H54 (cell line): ENCODE measurements at regions not wholly inside any gene's neighbourhood (a gene's known extent, or its start where the extent isn't known, plus 50 kb on each side); places are given as distances from the start of the nearest gene placed in this dataset.
"Not testable (repeated sequence)": the region's sequence is repeated elsewhere in the genome, so short reads cannot be mapped to it uniquely, and the experiment has no call there.

Experiments
- DNase-seq: peaks from one replicate; pipeline ENCODE4 v3.0.0; 2011; ENCODE audit warnings: low spot score, mixed read lengths; ENCODE audit not compliant: insufficient read length
- FAIRE-seq: peaks from 3 replicates; lab custom pipeline; 2011; peaks lifted over from hg19 to GRCh38; lab: Jason Lieb, UNC
- POLR2A ChIP-seq: IDR thresholded peaks from 2 replicates; pipeline ENCODE4 v1.6.1; 2011; ENCODE audit warnings: low read depth, mild to moderate bottlenecking, low read length

DNA sequence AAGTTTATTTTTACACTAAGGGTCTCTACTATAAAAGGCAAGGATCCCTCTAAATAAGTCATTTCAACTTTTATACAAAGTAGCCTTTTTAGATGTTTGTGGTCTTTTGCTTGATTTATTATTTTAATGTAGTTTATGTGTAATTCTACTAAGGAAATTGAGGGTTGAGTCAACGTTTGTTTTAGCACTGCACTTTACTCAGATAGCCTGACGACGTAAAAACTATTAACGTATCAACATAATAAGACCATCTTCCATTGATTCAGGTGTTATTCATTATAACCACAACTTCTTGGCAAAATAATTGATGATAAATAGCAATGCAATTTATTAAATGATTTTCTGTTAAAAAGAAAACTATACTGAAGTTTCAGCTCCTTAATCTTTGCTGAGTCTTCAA, 1103.6 kb upstream of the ACVR2A start:
- no peak for TF ChIP-seq POLR2A
- no peak for FAIRE-seq
- no peak for DNase-seq

DNA sequence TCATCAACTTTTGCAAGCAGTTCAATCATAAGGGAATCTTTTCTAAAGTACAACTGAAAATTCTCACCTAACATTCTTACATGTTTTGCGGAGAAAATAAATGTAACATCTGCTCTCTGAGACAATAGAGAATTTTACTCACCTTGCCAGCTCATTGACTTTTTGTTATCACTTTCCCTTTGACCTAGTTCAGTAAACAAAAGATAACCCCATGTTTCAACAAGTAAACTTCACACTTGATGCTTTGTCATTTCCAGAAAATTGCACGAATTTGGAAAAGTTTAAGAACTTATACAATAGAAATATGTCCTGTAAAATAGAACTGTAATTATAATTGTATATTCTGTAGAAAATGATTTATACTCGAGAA, 1110.0 kb upstream of the ACVR2A start:
- FAIRE-seq: no peak
- no peak for DNase-seq

DNA sequence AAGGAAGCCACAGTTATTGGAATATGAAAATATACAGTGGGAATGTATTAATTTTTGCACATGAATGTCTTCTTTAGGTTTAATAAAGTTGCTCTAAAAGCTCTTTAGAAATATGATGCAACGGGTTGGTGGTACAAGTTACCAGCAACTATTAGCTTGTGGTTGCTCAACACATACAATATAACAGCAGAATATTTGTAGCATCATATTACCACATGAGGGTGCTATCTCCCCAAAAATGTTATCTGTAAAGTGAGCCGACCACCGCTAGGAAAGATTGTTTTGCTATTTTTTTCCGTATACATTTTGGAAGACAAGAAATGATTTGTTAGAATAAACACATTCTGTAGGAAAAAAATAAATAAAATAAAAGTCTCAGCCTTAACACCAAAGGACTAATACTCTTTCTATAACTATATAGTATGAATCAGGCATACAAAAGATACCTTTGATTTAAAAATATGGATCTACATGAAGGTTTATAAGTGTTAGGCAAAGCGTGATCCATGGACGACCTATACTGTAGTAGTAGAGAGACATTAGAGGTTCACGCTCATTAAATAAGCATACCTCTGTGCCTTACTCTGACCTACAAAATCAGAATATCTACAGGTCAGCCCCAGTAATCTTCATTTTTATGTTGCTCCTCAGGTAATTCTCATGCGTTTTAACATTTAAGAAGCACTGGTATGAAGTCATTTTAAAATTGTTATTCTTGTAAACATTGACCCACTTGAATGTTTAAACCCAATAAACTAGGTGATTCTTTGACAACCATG, 1110.6 kb upstream of the ACVR2A start:
- DNase-seq (peak; percentile 11), FAIRE-seq (peak; percentile 94)
- TF ChIP-seq POLR2A: no peak

More for the DNA sequence above, 1110.0 kb upstream of the ACVR2A start:
- TF ChIP-seq POLR2A: no peak

DNA sequence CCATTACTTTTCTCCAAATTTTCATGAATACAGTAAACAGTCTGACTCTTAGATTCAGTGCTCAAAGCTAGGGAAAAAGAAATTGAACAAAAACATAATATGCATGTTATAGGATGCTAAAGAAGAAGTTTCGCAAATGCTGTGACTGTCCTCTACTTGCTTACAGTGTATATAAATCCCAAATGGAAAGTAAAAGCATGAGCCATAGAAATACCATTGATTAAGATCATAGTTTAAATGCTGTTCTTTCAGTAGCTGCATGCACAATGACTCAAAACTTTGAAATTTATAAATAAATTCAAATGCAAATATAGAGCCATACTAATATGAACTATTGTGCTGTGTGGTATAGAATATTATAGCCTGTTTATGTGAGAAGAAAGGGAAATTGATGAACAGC, 1113.9 kb upstream of the ACVR2A start:
- DNase-seq: no peak
- no peak for TF ChIP-seq POLR2A
- no peak for FAIRE-seq

DNA sequence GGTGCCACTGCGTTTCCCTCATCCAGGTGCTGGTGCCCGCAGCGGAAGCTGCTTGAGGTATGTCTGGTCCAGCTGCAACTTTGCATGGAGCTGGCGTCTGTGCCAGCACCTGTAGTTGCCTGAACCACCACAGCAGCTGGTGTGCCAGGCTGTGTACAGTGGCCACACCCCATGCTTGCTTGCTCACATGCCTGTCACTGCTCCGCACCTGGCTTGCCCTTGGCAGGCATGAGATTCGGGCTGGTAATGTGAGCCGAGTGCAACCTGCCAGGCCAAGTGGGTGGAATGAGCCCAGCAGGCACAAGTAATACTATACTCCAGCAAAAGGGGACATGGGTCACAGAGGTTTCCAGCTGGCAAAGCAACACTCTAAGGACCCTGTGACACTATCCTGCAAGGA, 1123.3 kb upstream of the ACVR2A start:
- TF ChIP-seq POLR2A: no peak
- DNase-seq (no peak), FAIRE-seq (no peak)

DNA sequence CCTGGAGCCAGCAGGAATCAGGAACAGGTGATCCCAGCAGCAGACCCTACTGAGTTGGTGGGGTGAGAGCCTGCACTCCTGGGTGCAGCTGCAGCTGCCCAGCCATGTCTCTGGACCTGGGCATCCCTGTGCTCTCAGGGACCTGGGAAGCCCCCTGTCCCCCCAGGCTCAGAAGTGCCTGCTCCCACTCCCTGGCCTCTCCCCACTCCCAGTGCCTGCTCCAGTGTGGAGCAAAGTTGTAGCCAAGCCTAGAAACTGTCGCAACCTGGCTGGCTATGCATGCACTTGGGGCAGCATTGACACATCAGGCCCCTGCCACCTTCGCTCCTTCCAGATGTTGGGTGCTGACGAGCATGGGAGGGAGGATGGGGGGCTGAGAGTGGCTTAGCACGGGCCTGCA, 1124.7 kb upstream of the ACVR2A start:
- FAIRE-seq: no peak
- TF ChIP-seq POLR2A: no peak
- no peak for DNase-seq

DNA sequence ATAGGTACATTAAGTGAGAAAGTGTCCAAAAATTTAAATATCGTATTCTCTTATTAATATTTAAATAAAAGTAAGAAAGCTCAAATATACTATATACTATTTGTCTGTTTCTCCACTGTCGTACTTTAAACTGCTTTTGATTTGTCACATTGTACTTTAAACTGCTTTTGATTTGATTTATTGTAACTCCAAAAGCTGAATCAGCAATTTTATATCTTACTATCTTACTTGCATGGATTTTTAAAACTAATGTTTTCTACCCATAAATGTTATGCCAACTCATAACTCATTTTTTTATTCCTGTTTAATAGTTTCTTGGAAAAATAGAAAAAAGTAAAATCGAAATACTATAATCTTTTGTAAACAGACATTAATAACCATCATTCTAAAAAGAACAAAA, 1128.2 kb upstream of the ACVR2A start:
- FAIRE-seq (no peak), DNase-seq (no peak)
- no peak for TF ChIP-seq POLR2A

DNA sequence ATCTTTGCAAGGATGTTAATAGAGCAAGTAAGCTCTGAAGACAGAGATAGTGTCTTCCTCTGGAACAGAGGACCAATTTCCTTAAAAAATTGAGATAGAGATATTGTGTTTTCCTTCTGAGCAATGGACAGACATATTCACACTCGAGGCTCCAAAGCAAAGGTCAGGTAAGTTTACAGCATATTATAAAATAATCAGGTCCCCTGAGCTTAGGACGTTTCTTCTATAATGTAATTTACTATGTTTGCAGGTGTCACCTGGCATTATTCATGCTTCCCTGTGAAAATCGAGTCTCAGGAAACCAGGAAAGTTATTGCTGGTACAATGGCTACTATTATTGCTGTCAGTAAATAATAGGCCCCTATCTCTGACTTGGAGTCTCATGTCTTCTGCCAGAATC, 1135.8 kb upstream of the ACVR2A start:
- TF ChIP-seq POLR2A: no peak
- no peak for FAIRE-seq

DNA sequence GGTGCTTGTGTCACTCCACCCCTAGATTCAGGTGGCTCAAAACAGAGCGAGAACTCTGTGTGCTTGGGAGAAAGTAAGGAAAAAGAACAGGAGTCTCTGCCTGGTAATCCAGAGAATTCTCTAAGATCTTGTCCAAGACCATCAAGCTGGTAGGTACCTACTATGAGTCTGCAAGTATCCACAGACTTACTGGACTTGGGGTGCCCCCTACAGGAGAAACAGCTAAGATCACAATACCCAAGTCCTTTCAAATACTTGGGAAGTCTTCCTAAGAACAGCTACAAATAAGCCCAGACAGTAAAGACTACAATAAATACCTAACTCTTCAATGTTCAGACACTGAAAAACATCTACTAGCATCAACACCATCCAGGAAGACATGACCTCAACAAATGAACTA, 1143.6 kb upstream of the ACVR2A start:
- DNase-seq: no peak
- TF ChIP-seq POLR2A: no peak
- no peak for FAIRE-seq

More for the DNA sequence above, 1135.8 kb upstream of the ACVR2A start:
- no peak for DNase-seq

DNA sequence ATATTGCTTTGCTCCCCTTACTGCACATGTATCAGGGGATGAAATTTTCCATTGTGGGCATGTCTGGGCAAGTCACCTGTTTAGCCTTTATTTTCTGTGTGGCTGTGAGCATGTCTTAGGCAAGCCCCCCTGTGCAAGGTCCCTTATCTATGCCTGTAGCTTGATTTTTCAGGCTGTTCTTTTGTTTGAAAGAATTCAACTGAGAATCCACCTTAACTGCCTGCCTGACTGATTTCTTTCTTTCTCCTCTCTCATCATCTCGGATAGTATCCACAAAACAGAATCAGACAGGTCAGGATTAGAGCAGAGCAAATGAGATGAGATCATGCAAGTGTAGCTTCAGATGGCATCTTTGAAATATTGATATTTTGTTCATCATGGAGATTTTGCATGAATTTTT, 1147.5 kb upstream of the ACVR2A start:
- DNase-seq (no peak), FAIRE-seq (no peak)
- TF ChIP-seq POLR2A: no peak

DNA sequence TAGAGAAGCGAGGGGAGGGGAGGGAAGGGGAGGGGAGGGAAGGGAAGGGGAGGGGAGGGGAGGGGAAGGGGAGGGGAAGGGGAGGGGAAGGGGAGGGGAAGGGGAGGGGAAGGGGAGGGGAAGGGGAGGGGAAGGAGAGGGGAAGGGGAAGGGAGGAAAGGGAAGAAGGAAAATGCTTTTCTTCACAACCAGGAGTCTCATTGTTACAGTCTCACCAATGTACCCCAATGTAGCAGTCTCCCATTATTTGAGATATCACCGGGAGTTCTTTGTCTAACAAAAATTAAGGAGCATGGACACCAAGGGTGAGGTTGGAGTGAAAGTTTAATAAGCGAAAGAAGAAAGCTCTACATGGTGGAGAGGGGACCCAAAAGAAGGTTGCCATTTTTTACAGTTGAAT, 1148.0 kb upstream of the ACVR2A start:
- FAIRE-seq, DNase-seq: not testable (repeated sequence)

DNA sequence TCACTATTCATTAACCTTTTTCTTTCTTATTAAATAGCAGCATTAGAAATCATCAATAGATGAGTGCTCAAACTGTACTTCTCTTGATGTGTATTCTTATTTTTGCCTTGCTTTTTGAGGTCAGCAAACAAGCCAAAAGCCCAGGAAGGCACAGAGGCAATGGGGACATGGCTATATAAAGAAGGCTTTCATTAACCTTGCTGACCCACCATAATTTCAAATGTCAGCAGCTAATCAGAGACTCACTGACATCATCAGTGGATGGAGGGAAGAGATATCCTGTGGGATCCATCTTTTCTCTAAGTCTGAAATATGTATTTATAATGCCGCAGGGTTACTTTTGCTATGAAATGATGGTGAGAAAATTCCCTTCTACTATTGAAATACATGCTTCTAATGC, 1162.8 kb upstream of the ACVR2A start:
- DNase-seq (no peak), FAIRE-seq (no peak)
- no peak for TF ChIP-seq POLR2A

DNA sequence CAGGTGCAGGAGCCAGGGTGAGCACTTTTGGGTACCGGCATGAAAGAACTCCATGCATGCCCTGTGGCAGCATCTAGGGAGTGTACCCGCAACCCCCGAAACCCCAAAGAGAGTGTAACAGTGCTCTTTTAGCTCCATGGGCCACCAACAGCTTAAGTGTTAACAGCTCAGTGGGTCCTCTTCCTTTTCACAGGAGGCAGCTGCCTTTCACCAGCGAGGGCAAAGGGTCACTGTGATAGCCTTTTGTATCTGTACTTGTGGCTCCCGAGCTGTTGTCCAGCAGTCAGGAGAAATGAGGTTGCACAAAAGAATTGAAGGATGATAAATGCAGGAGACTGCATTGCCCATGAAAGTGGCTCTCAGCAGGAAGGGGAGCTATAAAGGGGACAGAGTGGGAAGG, 1166.3 kb upstream of the ACVR2A start:
- DNase-seq (no peak), FAIRE-seq (no peak)
- no peak for TF ChIP-seq POLR2A

DNA sequence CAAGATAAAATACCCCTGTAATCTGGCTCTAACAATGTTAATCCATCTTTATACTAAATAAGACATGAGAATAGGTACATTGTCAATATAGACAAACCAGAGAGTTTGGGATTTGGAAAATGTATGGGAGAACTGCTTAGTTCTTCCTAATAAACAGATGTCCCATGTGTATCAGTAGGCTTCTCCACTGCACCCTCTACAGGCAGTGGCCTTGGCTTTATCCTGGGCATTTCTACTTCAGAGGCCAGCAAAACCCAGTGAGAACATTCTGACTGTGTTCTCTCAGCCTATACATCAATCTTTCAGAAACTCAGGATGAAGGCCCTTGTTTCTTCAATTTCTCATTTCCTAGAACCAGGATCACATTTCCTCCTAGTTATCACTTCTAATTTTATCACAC, 1167.5 kb upstream of the ACVR2A start:
- peak; percentile 50 for FAIRE-seq
- no peak for DNase-seq
- TF ChIP-seq POLR2A: no peak

DNA sequence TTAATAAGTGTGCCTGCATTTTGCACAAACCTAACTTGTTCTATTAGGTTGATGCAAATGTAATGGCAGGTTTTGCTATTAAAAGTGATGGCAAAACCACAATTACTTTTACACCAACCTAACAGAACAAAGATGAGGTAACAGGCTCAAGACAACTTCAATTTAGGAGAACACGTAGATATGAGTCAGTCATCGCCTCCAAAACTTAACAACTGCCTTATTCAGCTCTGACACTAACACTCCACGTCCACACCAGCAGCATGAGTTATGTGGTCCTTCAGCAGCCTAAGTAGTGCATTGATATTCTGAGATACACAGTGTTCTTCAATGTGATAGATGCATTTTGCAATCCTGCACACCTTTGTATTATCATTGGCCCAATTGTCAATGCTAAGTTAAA, 1175.1 kb upstream of the ACVR2A start:
- DNase-seq (no peak), FAIRE-seq (peak; percentile 50)
- no peak for TF ChIP-seq POLR2A

DNA sequence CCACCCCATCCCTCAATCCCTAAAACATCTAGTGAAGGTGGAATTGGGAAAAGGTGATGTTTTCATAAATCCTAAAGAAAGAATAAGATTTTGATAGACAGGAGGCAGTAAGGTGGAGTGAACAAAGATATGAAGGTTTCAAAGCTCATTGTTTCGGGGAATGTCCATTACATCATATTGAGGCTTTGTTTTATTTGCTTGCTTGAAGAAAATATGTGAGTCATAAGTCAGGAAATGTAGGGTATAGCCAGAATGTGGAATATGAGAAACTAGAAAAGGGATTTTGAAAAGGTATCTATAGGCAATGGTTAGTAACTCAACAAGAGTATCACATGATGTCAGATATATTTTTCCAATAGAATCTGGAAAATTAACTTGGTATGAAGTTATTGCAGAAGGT, 1178.5 kb upstream of the ACVR2A start:
- DNase-seq (no peak), FAIRE-seq (peak; percentile 67)
- TF ChIP-seq POLR2A: no peak
